Head of caudate nucleus (tissue), 42 donors: ENCODE measurements at regions not wholly inside any gene's neighbourhood (a gene's known extent, or its start where the extent isn't known, plus 50 kb on each side); places are given as distances from the start of the nearest gene placed in this dataset.

Experiments
- DNase-seq, 42 donors: peaks; one replicate each; pipeline versions ENCODE4 v3.0.0 to v3.0.0-alpha.2; 2020 to 2021; ENCODE audit warnings: mixed read lengths in 7 of 42
- intact Hi-C: fragments of 100-400 bp; cut with DNase I; formaldehyde crosslinking; loops from one replicate; pipeline ENCODE4 v1.15.0; 2022

DNA sequence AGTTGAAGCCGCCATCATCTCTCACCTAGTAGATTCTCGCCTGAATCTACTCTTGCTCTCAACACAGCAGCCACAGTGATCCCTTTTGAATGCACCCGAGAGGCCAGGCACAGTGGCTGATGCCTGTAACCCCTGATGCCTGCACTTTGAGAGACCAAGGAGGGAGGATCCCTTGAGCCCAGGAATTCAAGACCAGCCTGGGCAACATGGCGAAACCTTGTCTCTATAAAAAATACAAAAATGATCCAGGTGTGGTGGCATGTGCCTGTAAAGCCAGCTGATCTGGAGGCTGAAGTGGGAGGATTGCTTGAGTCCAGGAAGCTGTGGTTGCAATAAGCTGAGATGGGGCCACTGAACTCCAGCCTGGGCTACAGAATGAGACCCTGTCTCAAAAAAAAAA lies 60.3 kb upstream of the EML4 start:
- intact Hi-C loops, result no loop called here
- DNase-seq, result no peak

DNA sequence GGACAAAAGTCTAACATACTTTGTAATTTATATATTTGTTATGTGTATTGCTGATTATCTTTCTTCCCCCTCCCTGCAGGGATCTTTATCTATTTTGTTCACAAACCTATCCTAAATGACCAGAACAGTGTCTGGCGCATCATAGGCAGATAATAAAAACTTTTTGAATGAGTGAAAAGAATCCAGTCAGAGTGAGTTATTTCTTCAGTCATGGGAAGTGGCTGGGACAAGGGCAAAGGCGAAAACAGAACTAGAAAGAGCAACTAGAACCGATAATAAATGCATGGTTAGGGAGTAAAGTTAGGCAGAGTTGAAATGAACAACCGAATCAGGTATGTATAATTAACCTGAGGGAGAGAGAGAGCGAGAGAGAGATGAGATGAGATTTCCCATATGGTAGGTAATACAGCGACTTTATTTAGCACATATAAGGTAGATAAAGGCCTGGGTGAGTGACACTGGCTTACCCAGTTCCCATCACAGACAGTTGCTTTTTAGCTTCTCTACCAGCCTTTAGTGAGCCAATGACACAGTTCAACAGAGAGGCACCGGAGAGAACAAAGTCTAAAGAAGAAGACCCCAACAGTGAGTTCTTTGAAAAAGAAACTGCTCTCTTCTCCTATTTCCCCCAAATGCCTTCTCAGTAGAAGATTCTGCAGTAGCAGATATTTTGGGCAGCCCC lies 59.1 kb upstream of the EML4 start:
- DNase-seq, result no peak
- intact Hi-C loops, result no loop called here

DNA sequence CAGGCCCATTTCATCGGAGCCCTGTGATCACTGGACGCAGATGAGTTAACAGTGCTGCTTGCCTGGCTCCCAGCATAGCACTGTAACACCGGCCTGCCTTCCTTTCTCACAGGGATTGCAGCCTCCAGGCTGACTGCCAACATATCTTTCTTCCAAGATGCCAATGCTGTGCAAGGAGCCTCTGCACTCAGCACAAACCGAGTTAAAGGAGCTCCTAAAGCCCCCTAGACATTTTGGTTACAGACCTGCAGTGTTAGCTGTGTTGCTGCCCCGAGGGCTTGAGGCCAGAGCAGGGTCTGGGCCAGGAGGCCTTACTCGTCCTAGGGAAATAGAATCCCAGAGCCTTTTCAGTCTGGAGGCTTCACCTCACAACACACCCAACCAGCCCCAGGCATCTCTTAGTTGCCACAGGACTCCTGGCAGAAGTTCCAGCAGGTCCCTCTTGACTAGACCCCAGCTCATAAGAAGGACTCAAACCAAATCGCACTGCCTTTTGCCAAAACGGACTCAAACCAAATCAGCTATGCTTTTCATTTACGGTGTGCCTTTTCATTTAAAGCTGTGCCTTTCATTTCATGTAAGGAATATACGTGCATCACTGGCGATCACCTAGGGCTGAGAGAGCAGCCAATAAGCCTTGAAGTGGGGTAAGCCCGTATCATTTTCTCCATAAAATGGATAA lies 58.4 kb upstream of the EML4 start:
- no peak for DNase-seq
- intact Hi-C loops, result no loop called here

DNA sequence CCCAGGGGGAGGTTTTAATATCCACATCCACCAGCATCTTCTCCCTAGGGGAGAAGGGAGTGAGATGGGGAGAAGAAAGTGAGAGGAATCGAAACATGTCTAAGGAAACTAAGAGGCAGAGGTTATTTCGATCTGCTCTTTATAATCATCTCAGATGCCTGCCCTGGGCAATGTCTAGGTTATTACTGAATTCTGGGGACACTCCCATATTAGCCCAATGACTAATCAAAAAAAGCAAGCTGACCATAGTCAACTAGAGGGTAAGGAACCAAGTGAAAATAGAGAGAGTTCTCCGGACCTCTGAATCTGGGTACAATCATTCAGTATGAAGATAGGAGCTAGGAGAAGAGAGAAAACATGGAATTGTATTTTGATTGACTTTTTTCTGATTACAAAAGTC lies 56.7 kb upstream of the EML4 start:
- DNase-seq, result no peak
- intact Hi-C loops, result no loop called here

DNA sequence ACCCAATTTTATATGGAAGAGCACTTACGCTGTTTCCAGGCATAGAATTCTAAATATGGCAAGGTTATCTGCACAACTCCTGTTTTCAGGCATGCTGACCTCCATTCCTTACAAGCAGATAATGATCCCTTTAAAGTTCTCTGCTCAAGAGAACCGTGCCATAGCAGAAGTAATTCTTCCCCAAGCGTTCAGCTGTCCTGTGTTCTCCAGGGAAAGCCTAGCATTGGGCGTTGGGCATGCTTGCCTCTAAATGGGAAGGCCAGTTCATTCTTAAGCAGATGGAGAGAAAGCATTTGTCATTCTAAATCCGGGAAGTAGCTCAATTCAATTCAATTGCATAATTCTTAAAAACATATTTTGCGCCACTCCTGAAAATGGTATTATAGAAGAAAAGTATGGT lies 55.7 kb upstream of the EML4 start:
- DNase-seq, result no peak
- intact Hi-C loops, result no loop called here

DNA sequence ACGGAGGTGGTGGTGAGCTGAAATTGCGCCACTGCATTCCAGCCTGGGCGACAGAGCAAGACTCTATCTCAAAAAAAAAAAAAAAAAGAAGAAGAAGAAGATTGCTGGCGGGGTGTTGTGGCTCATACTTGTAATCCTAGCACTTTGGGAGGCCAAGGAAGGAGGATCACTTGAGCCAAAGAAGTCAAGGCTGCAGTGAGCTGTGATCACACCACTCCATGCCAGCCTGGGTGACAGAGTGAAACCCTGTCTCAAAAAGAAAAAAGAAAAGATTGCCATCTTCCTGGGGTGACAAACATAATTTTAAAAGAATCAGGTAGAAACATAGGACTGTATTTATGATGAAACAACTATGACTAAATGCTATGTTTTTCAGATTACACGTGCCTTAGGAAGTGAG lies 55.1 kb upstream of the EML4 start:
- DNase-seq, result no peak
- intact Hi-C loops, result no loop called here

DNA sequence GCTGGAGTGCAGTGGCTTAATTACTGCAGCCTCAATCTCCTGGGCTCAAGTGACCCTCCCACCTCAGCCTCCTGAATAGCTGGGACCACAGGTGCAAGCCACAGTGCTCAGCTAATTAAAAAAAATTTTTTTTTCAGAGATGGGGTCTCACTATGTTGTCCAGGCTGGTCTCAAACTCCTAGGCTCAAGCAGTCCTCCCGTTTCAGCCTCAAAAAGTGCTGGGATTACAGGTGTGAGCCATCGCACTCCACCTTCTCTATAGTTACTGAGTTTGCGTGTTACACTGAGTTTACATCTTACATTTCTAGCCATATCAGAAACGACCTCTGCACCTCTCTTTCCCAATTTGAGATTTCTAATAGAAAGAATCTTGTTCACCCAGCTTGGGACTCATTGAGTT lies 53.6 kb upstream of the EML4 start:
- no peak for DNase-seq
- intact Hi-C loops, result no loop called here

DNA sequence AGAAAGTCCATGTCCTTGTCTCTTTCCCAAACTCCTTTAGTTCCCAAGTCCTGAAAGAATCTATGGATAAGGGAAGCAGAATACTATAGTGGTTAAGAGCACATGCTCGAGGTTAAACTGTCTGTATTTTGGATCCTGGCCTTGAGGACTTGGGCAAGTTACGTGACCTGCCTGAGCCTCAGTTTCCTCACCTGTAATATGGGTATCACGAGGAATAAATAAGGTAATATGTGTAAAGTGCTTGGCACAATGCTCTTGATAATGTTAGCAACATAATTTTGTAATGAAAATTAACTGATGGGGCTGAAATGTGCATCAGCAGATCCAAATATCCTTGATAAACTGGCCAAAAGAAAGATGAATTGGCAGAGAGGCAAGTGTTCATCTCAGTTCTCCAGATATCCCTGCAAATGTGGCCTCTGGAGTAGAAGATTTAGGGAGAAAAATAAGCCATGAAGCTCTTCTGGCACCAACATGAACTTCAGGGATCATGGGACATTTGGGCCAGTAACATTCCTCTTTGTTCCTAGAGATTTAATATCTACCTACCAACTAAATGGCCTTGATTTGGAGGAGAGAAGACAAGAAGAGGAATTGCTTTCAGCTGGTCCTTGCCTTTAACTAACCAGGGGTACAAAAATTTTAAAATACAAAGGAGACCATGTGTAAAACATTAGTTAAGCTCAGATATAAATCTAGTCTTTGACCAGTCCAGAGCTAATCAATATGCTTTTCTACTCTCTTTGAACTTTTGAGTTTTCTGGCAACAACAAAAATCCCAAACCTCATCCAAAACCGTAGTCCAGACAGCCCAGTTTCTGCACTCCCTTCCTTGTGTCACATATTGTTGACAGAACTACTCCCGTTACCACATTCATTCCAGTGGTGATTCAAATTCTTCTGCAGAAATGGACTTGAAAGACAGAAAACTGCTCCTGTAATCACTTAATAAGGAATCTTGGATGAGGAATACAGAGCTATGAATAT lies 52.7 kb upstream of the EML4 start:
- intact Hi-C loops, result no loop called here
- no peak for DNase-seq

DNA sequence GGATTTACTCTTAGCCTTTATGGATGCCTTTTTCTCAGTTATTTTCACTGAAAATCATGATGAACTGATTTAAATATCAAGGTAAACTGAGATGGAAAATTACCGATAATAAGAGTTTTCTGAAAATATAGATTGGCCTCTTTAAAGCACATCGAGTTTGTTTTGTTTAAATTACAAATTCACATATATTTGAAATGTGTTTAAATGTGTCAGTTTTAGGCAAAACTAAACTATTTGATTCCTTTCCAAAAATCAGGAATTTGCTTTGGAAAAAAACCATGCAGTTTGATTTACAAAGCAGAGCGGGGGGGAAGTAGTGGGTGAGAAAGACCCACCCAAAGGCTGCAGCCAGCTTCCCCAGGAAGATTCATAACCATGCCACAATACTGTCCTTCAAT lies 52.0 kb upstream of the EML4 start:
- DNase-seq, result no peak
- intact Hi-C loops, result no loop called here

DNA sequence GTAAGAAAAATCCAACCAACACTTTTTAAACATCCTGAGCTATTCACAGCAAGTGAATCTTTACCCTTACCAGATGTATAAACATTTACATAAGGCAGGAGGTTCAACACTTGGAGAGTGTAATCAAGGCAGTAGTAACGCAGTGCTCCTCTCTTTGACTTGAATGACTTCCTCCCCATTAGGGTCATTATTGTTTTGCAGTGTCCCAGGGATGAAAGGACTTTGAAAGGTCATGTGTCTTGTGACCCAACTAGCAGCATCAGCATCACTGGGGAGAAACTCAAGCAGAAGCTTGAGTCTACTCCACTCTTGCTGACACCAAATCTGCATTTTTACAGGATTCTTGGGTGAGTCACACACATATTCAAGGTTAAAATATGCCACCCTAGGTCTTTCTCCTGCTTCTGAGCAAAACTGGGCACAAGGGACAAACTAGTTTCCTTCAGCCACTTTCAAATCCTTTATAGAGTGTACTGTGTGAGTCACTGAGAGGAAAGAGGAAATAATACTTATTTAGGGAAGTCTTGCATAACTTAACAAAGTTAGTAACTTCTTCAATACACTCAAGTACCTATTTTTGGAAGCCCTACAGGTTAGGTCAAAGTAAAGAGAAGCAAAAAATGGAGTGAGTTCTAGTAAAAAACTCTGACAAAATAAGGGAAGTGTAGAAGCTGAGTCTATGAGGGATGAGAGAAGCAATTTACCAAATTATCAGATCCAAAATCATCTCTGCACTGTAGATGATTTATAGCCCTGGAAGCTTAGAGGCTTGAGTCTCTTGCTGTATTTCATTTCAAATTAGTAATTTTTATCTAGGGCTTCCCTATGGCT lies 51.0 kb upstream of the EML4 start:
- peak in 2 of 42 donors; percentile 25 to 52 for DNase-seq
- intact Hi-C loops, result no loop called here

DNA sequence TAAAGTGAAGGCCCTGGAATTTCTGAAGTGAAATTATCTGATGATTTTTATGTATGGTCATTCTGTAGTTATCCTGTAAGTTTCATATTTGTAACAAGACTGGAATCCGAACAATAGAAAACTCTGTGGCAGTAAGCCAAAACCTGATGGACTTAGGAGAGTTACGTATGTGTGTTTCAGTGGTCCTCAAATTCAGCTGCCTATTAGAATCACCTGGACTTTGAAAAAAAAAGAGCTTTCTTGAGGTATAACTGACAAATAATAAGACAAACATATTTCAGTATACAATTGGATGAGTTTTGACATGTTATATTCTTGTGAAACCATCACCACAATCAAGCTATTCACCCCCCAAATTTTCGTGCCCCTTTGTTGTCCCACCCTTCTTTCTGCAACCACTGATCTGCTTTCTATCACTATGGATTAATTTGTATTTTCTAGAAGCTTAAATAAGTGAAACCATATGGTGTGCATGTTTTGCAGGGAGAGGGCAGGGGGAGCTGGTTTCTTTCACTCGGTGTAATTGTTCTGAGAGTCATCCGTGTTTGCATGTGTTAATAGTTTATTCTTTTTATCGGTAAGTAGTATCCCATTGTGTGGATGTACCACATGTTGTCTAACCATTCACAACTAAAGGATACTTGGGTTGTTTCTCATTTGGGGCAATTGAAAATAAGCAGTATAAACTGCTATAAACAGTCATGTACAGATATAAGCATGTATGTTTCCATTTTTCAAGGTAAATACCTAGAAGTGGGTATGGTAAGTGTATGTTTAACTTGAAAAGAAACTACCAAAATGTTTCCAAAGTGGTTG lies 50.2 kb upstream of the EML4 start:
- intact Hi-C loops, result no loop called here
- no peak for DNase-seq
